HG02840 (cell line): ENCODE measurements at regions not wholly inside any gene's neighbourhood (a gene's known extent, or its start where the extent isn't known, plus 50 kb on each side); places are given as distances from the start of the nearest gene placed in this dataset.

ENCODE experiments used
- ATAC-seq: cut with Tn5 transposase; IDR thresholded peaks from one replicate; pipeline ENCODE4 v1.9.1; 2021; ENCODE audit warnings: mild to moderate bottlenecking, moderate library complexity, moderate number of reproducible peaks; ENCODE audit not compliant: unreplicated experiment, low FRiP score

GRCh38 chr9:79220666-79221065 is 351.1 kb upstream of the TLE4 start:
- ATAC-seq, result no peak

- no peak for ATAC-seq
These were observed 350.7 kb upstream of the TLE4 start for GRCh38 chr9:79221084-79221483.

GRCh38 chr9:79222483-79222882 is 349.3 kb upstream of the TLE4 start:
- ATAC-seq, result no peak

GRCh38 chr9:79224672-79225433 is 346.9 kb upstream of the TLE4 start:
- ATAC-seq, result no peak

GRCh38 chr9:79233542-79233941 is 338.2 kb upstream of the TLE4 start:
- ATAC-seq, result no peak

DNA sequence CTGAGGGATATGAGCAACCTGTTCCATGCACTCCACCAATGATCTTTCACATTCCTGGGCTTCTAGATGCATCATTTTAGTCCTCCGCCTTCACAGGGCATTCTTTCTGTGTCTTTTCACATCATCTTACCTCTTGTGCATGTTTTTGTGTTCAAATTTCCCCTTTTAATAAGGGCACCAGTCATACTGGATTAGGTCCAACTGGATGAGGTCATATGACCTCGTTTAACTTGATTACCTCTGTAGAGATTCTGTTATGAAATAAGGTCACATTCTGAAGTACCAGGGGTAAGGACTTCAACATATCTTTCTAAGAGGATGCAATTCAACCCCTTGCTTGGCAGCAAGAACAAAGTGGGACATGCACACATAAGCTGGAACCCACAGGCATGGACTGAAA is 335.3 kb upstream of the TLE4 start:
- no peak for ATAC-seq

GRCh38 chr9:79237861-79238260 is 333.9 kb upstream of the TLE4 start:
- ATAC-seq, result no peak

GRCh38 chr9:79240774-79241173 is 331.0 kb upstream of the TLE4 start:
- no peak for ATAC-seq

DNA sequence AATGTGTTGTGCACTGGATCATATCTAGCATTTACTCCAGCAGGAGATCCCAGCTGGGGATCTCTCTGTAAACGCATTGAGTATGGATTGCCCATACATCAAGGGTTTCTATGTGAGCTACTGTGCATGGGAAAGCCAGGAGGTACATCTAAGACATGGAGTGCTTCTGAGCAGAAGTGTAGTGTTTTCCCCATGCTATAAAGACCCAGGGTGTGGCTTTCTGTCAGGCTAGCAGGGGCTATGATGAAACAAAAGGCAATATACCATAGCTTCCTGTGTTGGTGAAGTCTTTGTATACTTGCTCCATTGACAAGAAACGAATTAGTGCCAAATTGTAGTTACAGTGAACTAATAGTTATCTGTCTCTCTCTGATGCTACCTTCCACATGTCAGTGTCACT is 329.3 kb upstream of the TLE4 start:
- ATAC-seq, result no peak

DNA sequence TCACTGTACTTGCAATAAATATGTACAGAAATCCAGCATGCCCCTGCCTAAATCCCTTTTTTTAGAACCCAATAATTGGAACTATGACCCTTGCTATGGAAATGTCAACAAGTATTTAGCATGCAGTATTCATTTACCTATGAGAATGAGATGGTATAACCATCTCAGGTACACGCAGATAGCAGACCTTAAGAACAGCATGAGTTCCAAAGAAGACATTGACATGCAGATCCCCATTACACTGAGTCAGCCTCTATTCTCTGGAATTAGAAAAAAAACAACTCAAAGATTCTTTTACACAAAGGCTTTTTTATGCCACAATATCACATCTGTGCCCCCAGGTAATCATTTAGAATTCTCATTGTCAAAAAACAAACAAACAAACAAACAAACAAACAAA is 325.6 kb upstream of the TLE4 start:
- ATAC-seq, result no peak

- ATAC-seq, result no peak
These were observed 324.7 kb upstream of the TLE4 start for GRCh38 chr9:79247021-79247420.

GRCh38 chr9:79250806-79251205 is 321.0 kb upstream of the TLE4 start:
- no peak for ATAC-seq

GRCh38 chr9:79254900-79255650 is 316.7 kb upstream of the TLE4 start:
- ATAC-seq, result no peak

DNA sequence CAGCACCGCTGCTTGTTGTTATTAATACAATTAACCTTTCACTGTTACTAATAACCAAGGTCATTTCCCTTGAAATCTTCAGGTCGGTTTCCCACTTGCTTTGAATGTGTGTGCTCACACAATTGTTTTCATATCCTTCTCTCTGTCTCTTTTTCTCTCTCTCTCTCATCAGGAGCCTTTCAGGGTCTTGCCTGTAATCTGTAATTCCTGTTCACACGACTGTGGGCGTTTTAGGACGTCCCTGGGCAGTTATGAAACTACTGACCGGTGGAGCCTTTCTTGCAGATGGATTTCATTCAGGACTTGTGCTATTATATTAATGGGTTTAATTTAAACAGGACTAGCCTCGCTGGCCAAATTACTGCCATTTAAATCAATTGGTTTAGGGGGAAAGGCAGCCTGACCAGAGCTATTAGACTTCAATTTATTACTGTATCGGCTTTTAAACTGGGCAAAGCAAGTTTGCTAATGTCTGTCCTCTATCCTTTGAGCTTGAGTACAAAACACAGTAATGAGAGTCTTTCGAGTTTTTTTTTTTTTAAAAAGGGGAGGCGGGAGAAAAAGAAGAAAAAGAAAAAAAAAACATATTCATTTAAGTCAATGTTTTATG is 316.0 kb upstream of the TLE4 start:
- ATAC-seq, result no peak

- no peak for ATAC-seq
These were observed 315.0 kb upstream of the TLE4 start for GRCh38 chr9:79256691-79257213.

GRCh38 chr9:79257228-79257781 is 314.5 kb upstream of the TLE4 start:
- ATAC-seq, result no peak

- no peak for ATAC-seq
These were observed 313.9 kb upstream of the TLE4 start for GRCh38 chr9:79257790-79258351.

- ATAC-seq, result no peak
These were observed 311.9 kb upstream of the TLE4 start for GRCh38 chr9:79259858-79260257.

GRCh38 chr9:79263628-79264027 is 308.1 kb upstream of the TLE4 start:
- ATAC-seq, result no peak

- no peak for ATAC-seq
These were observed 307.7 kb upstream of the TLE4 start for GRCh38 chr9:79264041-79264440.
